ENCODE measurements at regions not wholly inside any gene's neighbourhood (a gene's known extent, or its start where the extent isn't known, plus 50 kb on each side); places are given as distances from the start of the nearest gene placed in this dataset.

- DNase-seq (ENCODE audit: low read depth), result no peak
- no peak overlapping the region for H3K4me3 ChIP-seq (ENCODE audit: control insufficient read depth, low read depth, low read length)
- no peak for TF ChIP-seq CTCF (IDR thresholded peaks at IDR 0.05; ENCODE audit: control insufficient read depth, insufficient read depth, low read depth, low read length, missing control alignments)
Measured at GRCh38 chr14:40796168-40796567, 810.5 kb upstream of the LRFN5 start.

GRCh38 chr14:40784860-40785259 is 821.8 kb upstream of the LRFN5 start:
- no peak overlapping the region for H3K4me3 ChIP-seq (ENCODE audit: control insufficient read depth, low read depth, low read length)
- TF ChIP-seq CTCF (IDR thresholded peaks at IDR 0.05; ENCODE audit: control insufficient read depth, insufficient read depth, low read depth, low read length, missing control alignments), result no peak
- DNase-seq (ENCODE audit: low read depth), result no peak

DNA sequence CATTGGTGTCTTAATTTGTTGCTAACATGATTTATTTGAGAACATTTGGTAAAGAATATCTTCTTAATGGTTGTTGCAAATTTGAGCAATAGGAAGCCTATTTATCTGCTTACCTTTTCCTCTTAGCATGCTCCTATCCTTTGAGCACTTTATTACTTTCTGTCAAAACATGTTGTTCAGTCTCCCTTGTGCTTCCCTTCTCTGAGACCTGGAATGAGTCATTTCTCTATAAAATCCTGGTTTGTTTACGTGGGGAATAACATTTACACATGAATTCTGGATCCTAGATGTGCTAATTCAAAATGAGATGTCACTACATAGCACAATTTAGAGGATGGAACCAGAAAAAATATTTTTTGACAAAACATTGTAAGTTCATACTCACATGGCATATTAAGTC is 844.0 kb upstream of the LRFN5 start:
- no peak for TF ChIP-seq CTCF (IDR thresholded peaks at IDR 0.05; ENCODE audit: control insufficient read depth, insufficient read depth, low read depth, low read length, missing control alignments)
- DNase-seq (ENCODE audit: low read depth), result no peak
- H3K4me3 ChIP-seq (ENCODE audit: control insufficient read depth, low read depth, low read length), result no peak overlapping the region

- H3K4me3 ChIP-seq (ENCODE audit: control insufficient read depth, low read depth, low read length), result no peak overlapping the region
- TF ChIP-seq CTCF (IDR thresholded peaks at IDR 0.05; ENCODE audit: control insufficient read depth, insufficient read depth, low read depth, low read length, missing control alignments), result no peak
- no peak for DNase-seq (ENCODE audit: low read depth)
Measured at GRCh38 chr14:40762177-40762576, 844.5 kb upstream of the LRFN5 start.

DNA sequence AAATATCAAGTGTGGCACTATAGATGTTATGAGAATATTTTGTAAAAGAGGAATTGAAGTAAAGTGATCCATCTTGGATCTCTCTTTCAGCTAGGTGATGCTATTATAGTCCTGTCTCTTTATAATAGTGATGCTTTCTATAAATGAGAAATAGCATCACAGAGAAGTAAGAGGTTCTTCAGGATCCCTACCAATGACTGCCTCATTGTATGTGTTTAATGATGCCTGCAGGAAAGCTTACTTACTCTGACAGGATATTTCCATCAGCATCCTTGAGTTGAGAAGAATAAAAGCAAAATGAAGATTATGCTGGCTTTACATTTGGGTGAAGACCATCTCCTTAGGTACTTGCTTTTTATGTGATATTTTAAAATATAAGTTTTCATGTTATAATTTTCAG is 846.0 kb upstream of the LRFN5 start:
- no peak for DNase-seq (ENCODE audit: low read depth)
- H3K4me3 ChIP-seq (ENCODE audit: control insufficient read depth, low read depth, low read length), result no peak overlapping the region
- no peak for TF ChIP-seq CTCF (IDR thresholded peaks at IDR 0.05; ENCODE audit: control insufficient read depth, insufficient read depth, low read depth, low read length, missing control alignments)

DNA sequence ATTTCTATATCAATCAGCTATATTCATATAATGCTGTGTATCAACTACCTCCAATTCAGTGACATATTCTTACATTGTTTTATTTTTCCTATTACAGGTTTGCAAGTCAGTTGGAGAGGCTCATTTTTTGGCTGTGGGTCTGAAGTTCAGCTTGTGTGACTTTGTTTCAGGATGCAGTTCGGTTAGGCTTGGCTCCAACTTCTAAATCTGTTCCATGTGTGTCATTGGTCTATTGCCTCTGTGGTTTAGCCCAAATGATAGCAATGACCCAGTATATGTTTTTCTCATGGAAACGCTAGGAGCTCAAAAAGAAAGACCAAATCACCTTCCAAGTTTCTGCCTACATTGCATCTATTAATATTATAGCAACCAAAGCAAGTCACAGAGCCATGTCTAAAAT is 848.6 kb upstream of the LRFN5 start:
- H3K4me3 ChIP-seq (ENCODE audit: control insufficient read depth, low read depth, low read length), result no peak overlapping the region
- no peak for TF ChIP-seq CTCF (IDR thresholded peaks at IDR 0.05; ENCODE audit: control insufficient read depth, insufficient read depth, low read depth, low read length, missing control alignments)
- no peak for DNase-seq (ENCODE audit: low read depth)

- H3K4me3 ChIP-seq (ENCODE audit: control insufficient read depth, low read depth, low read length), result no peak overlapping the region
- DNase-seq (ENCODE audit: low read depth), result no peak
- no peak for TF ChIP-seq CTCF (IDR thresholded peaks at IDR 0.05; ENCODE audit: control insufficient read depth, insufficient read depth, low read depth, low read length, missing control alignments)
Measured at GRCh38 chr14:40757376-40757950, 849.2 kb upstream of the LRFN5 start.

All from AG09309 (cell line).